Upper lobe of left lung (tissue), 4 donors: ENCODE measurements at regions not wholly inside any gene's neighbourhood (a gene's known extent, or its start where the extent isn't known, plus 50 kb on each side); places are given as distances from the start of the nearest gene placed in this dataset.
A peak's percentile ranks its signal among the peaks of the same experiment; 100 is the strongest.

Experiments
- CTCF ChIP-seq, 6 experiments: fragments of 450-650 bp in 4 of 6; fragments of 200-600 bp in 2 of 6; sonication (generic) in 2 of 6; IDR thresholded peaks; one replicate each; pipeline ENCODE4 v1.5.1; 2016 to 2019; ENCODE audit warnings: antibody characterized with exemption in 6 of 6
- POLR2A ChIP-seq, 4 donors: fragments of 450-650 bp; IDR thresholded peaks; one replicate each; pipeline ENCODE4 v1.5.1; 2016 to 2017; ENCODE audit warnings: antibody characterized with exemption in 4 of 4, mild to moderate bottlenecking in 2 of 4

GRCh38 chr7:108660465-108660864 is 90.8 kb downstream of the DNAJB9 start:
- TF ChIP-seq CTCF (IDR thresholded peaks at IDR 0.05) = peak in 1 of 6 experiments; percentile 22
- no peak for TF ChIP-seq POLR2A (IDR thresholded peaks at IDR 0.05)
